ENCODE measurements at regions not wholly inside any gene's neighbourhood (a gene's known extent, or its start where the extent isn't known, plus 50 kb on each side); places are given as distances from the start of the nearest gene placed in this dataset.
"Not testable (repeated sequence)": the region's sequence is repeated elsewhere in the genome, so short reads cannot be mapped to it uniquely, and the experiment has no call there.

DNA sequence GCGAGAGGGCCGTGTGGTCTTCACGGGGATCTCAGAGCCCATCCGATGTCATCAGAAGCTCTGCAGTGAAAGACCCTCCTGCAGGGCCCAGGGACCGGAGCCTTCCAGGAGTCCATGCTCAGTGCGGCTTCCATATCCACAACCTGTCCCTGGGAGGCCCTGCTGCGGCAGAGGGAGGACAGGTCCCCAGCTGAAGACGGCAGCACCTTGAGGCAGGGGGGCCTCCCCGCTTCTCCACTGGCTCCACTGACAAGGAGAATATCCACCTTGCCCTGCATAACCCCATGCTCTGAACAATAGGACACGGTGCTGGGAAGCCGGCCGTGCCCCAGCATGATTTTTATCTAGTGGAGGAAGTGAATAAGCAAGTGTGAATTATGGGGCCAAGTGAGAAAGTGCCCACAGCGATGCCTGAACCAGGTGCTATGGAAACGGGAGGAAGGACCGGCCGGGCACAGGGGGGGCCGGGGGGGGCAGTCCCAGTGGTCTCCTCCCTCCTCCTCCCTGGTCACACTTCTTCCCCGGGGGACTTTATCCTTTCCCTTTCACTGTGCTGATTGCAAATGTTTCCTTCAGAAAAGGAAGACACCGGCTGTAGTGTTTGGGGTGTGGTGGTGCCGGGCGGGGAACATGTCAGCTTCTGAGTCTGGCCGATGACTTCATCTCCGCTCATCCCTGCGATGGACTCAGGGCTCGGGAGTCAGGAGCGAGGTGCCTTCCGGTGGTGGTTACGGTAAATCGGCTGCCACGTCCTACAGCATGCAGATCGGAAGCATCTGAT, 225.1 kb downstream of the ERMARD start:
- no peak for ATAC-seq
- Histone ChIP-seq H3K27ac (no peak overlapping the region), H3K4me3 (no peak overlapping the region), H3K36me3 (no peaks in the 10 kb centered on the region), H3K4me1 (no peaks in the 10 kb centered on the region), H3K27me3 (peaks cover 24% of the 10 kb centered on the region), H3K9me3 (no peaks in the 10 kb centered on the region)
- WGBS, 2 donors (ENCODE audit: low coverage in 1 of 2): 49% methylated on average over 10 of the region's 31 CpGs; no CpG with 5 or more reads in 1 of the 2 donors
- TF ChIP-seq EP300 (IDR thresholded peaks at IDR 0.05) (no peak), POLR2AphosphoS5 (IDR thresholded peaks at IDR 0.05) (no peak), POLR2A (IDR thresholded peaks at IDR 0.05) (no peak)
- TF ChIP-seq, protein P1, sequence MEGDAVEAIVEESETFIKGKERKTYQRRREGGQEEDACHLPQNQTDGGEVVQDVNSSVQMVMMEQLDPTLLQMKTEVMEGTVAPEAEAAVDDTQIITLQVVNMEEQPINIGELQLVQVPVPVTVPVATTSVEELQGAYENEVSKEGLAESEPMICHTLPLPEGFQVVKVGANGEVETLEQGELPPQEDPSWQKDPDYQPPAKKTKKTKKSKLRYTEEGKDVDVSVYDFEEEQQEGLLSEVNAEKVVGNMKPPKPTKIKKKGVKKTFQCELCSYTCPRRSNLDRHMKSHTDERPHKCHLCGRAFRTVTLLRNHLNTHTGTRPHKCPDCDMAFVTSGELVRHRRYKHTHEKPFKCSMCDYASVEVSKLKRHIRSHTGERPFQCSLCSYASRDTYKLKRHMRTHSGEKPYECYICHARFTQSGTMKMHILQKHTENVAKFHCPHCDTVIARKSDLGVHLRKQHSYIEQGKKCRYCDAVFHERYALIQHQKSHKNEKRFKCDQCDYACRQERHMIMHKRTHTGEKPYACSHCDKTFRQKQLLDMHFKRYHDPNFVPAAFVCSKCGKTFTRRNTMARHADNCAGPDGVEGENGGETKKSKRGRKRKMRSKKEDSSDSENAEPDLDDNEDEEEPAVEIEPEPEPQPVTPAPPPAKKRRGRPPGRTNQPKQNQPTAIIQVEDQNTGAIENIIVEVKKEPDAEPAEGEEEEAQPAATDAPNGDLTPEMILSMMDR (IDR thresholded peaks at IDR 0.05): no peak

DNA sequence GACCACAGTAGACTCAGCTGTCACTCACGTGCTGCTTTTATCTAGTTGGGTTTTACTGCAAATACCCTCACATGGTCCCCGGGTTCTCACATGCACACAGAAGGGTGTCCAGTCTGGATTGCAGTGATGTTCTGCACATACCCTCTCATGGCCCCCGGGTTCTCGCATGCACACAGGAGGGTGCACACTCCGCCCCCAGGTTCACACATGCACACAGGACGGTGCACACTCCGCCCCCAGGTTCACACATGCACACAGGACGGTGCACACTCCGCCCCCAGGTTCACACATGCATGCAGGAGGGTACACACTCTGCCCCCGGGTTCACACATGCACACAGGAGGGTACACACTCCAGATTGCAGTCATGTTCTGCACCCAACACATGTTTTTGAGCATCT, 224.3 kb downstream of the ERMARD start:
- peaks cover 20% of the 10 kb centered on the region for H3K27me3 ChIP-seq
- no peak overlapping the region for H3K4me3 ChIP-seq
- H3K36me3 ChIP-seq: no peaks in the 10 kb centered on the region
- H3K27ac ChIP-seq: no peak overlapping the region
- WGBS, 2 donors (ENCODE audit: low coverage in 1 of 2): 84% methylated on average over 9 to 10 of the region's 10 CpGs
- no peak for ATAC-seq
- H3K4me1 ChIP-seq: no peaks in the 10 kb centered on the region
- TF ChIP-seq POLR2A (IDR thresholded peaks at IDR 0.05) (no peak), POLR2AphosphoS5 (IDR thresholded peaks at IDR 0.05) (no peak), EP300 (IDR thresholded peaks at IDR 0.05) (no peak)
- TF ChIP-seq, protein P1 (IDR thresholded peaks at IDR 0.05): no peak
- no peaks in the 10 kb centered on the region for H3K9me3 ChIP-seq

DNA sequence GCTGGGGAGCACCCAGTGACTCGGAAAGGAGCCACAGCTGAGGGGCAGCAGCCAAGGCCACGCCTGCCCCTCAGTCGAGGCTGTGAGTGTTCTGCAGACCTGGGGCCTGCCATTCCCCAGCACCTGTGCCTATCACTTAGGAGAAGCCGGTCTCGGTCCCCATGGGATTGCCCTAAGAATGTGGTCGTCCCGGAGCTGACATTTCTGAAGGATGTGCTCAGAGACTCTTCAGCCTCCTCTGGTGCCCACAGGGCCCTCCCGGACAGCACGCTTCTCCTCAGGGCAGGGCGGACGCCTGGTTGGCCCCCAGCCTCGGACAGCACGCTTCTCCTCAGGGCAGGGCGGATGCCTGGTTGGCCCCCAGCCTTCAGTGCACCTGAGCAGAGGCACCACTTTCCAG, 223.9 kb downstream of the ERMARD start:
- Histone ChIP-seq H3K4me3 (no peak overlapping the region), H3K9me3 (no peaks in the 10 kb centered on the region), H3K27ac (no peak overlapping the region), H3K4me1 (no peaks in the 10 kb centered on the region), H3K27me3 (peaks cover 20% of the 10 kb centered on the region), H3K36me3 (no peaks in the 10 kb centered on the region)
- 97 to 100% methylated on average over 1 to 5 of the region's 14 CpGs for WGBS, 2 donors (ENCODE audit: low coverage in 1 of 2)
- ATAC-seq: no peak
- TF ChIP-seq POLR2AphosphoS5 (IDR thresholded peaks at IDR 0.05) (no peak), POLR2A (IDR thresholded peaks at IDR 0.05) (no peak), EP300 (IDR thresholded peaks at IDR 0.05) (no peak)
- TF ChIP-seq, protein P1 (IDR thresholded peaks at IDR 0.05): no peak

DNA sequence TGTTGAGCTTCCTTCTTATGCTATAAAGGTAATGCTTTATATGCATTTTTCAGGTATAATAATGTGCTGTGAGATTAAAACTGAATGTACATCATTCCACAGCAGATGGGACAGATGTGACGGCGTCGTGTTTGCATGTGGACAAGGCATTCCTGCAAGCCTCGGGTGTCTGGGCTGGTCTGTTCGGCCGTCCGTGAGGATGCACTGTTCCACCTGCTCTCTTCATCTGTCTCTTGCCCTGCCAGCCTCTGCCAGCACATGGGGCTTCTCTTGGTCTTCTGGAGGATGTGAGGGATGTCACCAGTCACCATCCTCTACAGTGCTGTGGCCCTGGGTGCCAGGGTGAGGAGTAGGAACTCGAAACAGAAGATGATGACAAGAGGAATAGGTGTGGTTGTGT, 223.2 kb downstream of the ERMARD start:
- TF ChIP-seq EP300 (IDR thresholded peaks at IDR 0.05) (no peak), POLR2AphosphoS5 (IDR thresholded peaks at IDR 0.05) (no peak), POLR2A (IDR thresholded peaks at IDR 0.05) (no peak)
- TF ChIP-seq, protein P1 (IDR thresholded peaks at IDR 0.05): no peak
- Histone ChIP-seq H3K9me3 (no peaks in the 10 kb centered on the region), H3K4me3 (no peak overlapping the region), H3K27me3 (peaks cover 20% of the 10 kb centered on the region), H3K36me3 (no peaks in the 10 kb centered on the region), H3K4me1 (no peaks in the 10 kb centered on the region), H3K27ac (no peak overlapping the region)
- WGBS, 2 donors (ENCODE audit: low coverage in 1 of 2): 83% methylated on average over 7 of the region's 8 CpGs; no CpG with 5 or more reads in 1 of the 2 donors
- ATAC-seq: no peak

DNA sequence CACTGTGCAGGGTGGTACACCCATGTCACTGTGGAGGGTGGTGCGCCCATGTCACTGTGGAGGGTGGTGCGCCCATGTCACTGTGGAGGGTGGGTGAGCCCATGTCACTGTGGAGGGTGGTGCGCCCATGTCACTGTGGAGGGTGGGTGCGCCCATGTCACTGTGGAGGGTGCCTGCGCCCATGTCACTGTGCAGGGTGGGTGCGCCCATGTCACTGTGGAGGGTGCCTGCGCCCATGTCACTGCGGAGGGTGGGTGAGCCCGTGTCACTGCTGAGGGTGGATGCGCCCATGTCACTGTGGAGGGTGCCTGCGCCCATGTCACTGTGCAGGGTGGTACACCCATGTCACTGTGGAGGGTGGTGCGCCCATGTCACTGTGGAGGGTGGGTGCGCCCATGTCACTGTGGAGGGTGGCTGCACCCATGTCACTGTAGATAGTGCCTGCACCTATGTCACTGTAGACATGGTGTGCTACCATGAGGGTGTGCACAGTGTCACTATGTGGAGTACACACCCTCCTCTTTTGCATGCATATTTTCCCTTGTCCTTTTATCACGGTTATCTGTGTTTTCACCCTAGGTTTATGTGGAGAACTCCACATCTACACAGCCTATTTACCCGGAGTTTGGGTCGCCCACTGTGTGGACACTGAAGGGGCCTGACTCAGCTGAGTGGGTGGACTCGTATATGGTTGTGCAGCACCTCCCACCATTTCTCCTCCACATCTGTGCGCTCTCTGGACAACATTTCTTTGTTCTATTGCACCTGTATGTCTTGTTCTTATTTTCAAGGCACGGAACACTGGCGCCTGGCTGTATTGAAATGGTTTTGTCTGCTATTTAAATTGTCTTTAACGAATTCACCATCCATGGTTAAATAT, 222.4 kb downstream of the ERMARD start:
- not testable (repeated sequence) for H3K36me3 ChIP-seq, H3K4me3 ChIP-seq, ATAC-seq, H3K27ac ChIP-seq, H3K9me3 ChIP-seq, H3K4me1 ChIP-seq
- peaks cover 17% of the 10 kb centered on the region for H3K27me3 ChIP-seq
- WGBS, 2 donors (ENCODE audit: low coverage in 1 of 2): 72 to 77% methylated on average over 9 to 12 of the region's 21 CpGs

Measured in gastroesophageal sphincter (tissue), 4 donors.